GM12873 (cell line): ENCODE measurements at regions not wholly inside any gene's neighbourhood (a gene's known extent, or its start where the extent isn't known, plus 50 kb on each side); places are given as distances from the start of the nearest gene placed in this dataset.

Source experiments
- TF ChIP-seq, protein P1 (sequence below): IDR thresholded peaks from 2 replicates; pipeline ENCODE4 v1.5.1; 2012; ENCODE audit warnings: low read depth, mild to moderate bottlenecking, moderate library complexity, low read length, control low read depth; ENCODE audit not compliant: insufficient read depth; ENCODE audit errors: missing control alignments

GRCh38 chr18:47484068-47484467 lies 232.6 kb upstream of the SKOR2 start:
- TF ChIP-seq, protein P1, sequence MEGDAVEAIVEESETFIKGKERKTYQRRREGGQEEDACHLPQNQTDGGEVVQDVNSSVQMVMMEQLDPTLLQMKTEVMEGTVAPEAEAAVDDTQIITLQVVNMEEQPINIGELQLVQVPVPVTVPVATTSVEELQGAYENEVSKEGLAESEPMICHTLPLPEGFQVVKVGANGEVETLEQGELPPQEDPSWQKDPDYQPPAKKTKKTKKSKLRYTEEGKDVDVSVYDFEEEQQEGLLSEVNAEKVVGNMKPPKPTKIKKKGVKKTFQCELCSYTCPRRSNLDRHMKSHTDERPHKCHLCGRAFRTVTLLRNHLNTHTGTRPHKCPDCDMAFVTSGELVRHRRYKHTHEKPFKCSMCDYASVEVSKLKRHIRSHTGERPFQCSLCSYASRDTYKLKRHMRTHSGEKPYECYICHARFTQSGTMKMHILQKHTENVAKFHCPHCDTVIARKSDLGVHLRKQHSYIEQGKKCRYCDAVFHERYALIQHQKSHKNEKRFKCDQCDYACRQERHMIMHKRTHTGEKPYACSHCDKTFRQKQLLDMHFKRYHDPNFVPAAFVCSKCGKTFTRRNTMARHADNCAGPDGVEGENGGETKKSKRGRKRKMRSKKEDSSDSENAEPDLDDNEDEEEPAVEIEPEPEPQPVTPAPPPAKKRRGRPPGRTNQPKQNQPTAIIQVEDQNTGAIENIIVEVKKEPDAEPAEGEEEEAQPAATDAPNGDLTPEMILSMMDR: no peak

- TF ChIP-seq, protein P1: no peak
Observed at GRCh38 chr18:47480166-47480565, 228.7 kb upstream of the SKOR2 start.

GRCh38 chr18:47471784-47472183 lies 220.3 kb upstream of the SKOR2 start:
- TF ChIP-seq, protein P1: no peak

- TF ChIP-seq, protein P1: no peak
Observed at GRCh38 chr18:47470941-47471340, 219.5 kb upstream of the SKOR2 start.

DNA sequence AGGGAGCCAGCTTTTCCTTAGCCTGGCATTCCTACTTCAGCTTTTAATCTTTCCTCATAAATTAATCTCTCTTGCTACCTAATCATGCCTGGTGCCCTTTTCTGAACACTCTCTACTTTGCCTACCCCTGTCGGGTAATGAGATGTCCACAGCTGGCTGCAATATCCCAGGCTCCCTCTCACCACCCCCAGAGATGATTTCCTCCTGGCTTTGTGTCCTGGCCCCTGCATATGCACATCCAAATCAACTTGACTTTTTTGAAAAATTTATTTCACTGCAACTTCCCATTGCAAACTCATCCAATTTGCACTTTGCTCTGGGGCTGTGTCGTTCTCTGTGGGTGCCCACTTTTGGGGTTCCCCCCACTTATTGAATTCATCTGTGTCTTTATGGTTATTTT lies 218.1 kb upstream of the SKOR2 start:
- TF ChIP-seq, protein P1: no peak

- TF ChIP-seq, protein P1: no peak
Observed at GRCh38 chr18:47461977-47462376, 210.5 kb upstream of the SKOR2 start.

GRCh38 chr18:47461406-47461948 lies 210.0 kb upstream of the SKOR2 start:
- TF ChIP-seq, protein P1: no peak
